ENCODE measurements at regions not wholly inside any gene's neighbourhood (a gene's known extent, or its start where the extent isn't known, plus 50 kb on each side); places are given as distances from the start of the nearest gene placed in this dataset.

GRCh38 chr4:126553248-126553647 lies 1079.5 kb upstream of the INTU start:
- TF ChIP-seq GATA2 (IDR thresholded peaks at IDR 0.05; ENCODE audit: insufficient read depth, insufficient read length, low read depth, low read length) (no peak), POLR2A (IDR thresholded peaks at IDR 0.05; ENCODE audit: low read depth, low read length) (no peak), JUN (IDR thresholded peaks at IDR 0.05; ENCODE audit: borderline replicate concordance, insufficient read depth, insufficient read length, low read depth) (no peak), FOS (IDR thresholded peaks at IDR 0.05; ENCODE audit: borderline replicate concordance, insufficient read depth, low read length) (no peak), MYC (IDR thresholded peaks at IDR 0.05; ENCODE audit: low read depth, low read length) (no peak), EZH2 (IDR thresholded peaks at IDR 0.05; ENCODE audit: borderline replicate concordance, low read depth, low read length, severe bottlenecking) (no peak), MAX (IDR thresholded peaks at IDR 0.05; ENCODE audit: insufficient read depth, insufficient read length) (no peak), CTCF (IDR thresholded peaks at IDR 0.05; ENCODE audit: extremely low read depth in 1 of 2, insufficient read depth in 1 of 2, low read depth in 1 of 2, low read length in 2 of 2) (no peak), POLR2AphosphoS5 (IDR thresholded peaks at IDR 0.05; ENCODE audit: insufficient read depth, low read depth, low read length) (no peak)
- Histone ChIP-seq H3K9me3 (replicated peaks; ENCODE audit: control insufficient read depth, insufficient read depth, low read length) (no peaks in the 10 kb centered on the region), H3K4me3 (replicated peaks in 1 of 3; ENCODE audit: insufficient read depth in 1 of 3, low read depth in 1 of 3, low read length in 3 of 3) (no peak overlapping the region), H3K9ac (replicated peaks; ENCODE audit: extremely low read depth, insufficient read depth, low read length) (no peak overlapping the region), H3K79me2 (ENCODE audit: control insufficient read depth, insufficient read depth, low read length) (no peaks in the 10 kb centered on the region), H3K36me3 (ENCODE audit: control insufficient read depth in 2 of 2, extremely low read depth in 1 of 2, insufficient read depth in 2 of 2, low read length in 2 of 2) (no peaks in the 10 kb centered on the region), H3K27me3 (ENCODE audit: control insufficient read depth in 2 of 2, insufficient read depth in 2 of 2, low read length in 2 of 2) (no peaks in the 10 kb centered on the region), H3K27ac (ENCODE audit: insufficient read depth, low read depth, low read length) (no peak overlapping the region), H3K4me2 (ENCODE audit: insufficient read depth, low read length) (no peak overlapping the region), H3K4me1 (ENCODE audit: control insufficient read depth, extremely low read depth, insufficient read depth, low read length) (no peaks in the 10 kb centered on the region), H4K20me1 (replicated peaks; ENCODE audit: control insufficient read depth, extremely low read depth, insufficient read depth, low read length) (no peaks in the 10 kb centered on the region), H2AFZ (ENCODE audit: low read depth, low read length) (no peak overlapping the region), H3K9me1 (replicated peaks; ENCODE audit: control insufficient read depth, extremely low read depth, insufficient read depth, low read length) (no peaks in the 10 kb centered on the region)
- POLR2A ChIA-PET = no interaction called here
- BruUV-seq (replicated peaks) = no TSS peak
- CTCF ChIA-PET = interaction anchor here (2.2 kb wide), 1 partner anchor 30 kb away, joined by 7 read pairs; no protein-coding TSS in a partner anchor
- DNase-seq (ENCODE audit: low read depth, low spot score) (no peak), FAIRE-seq (no peak)
- intact Hi-C loops (cut with micrococcal nuclease) (no loop called here), dilution Hi-C loops (cut with MboI; ENCODE audit: extremely low pct_ligation_motif_present, low sequenced_read_pairs) (no loop called here)
